Stomach smooth muscle (tissue), 2 donors: ENCODE measurements at regions not wholly inside any gene's neighbourhood (a gene's known extent, or its start where the extent isn't known, plus 50 kb on each side); places are given as distances from the start of the nearest gene placed in this dataset.
"Not testable (repeated sequence)": the region's sequence is repeated elsewhere in the genome, so short reads cannot be mapped to it uniquely, and the experiment has no call there.

ENCODE experiments used
- H3K27ac ChIP-seq: one replicate; pipeline ENCODE4 v1.7.0; 2013; ENCODE audit warnings: mild to moderate bottlenecking, low read length, inconsistent platforms
- H3K27me3 ChIP-seq, 2 donors: one replicate each; pipeline ENCODE4 v1.7.0; 2013; ENCODE audit warnings: low read length in 2 of 2; ENCODE audit not compliant: insufficient read depth in 2 of 2, control insufficient read depth in 1 of 2
- H3K36me3 ChIP-seq, 2 donors: one replicate each; pipeline ENCODE4 v1.7.0; 2013; ENCODE audit warnings: low read length in 2 of 2; ENCODE audit not compliant: control insufficient read depth in 2 of 2, insufficient read depth in 2 of 2
- H3K4me1 ChIP-seq: one replicate; pipeline ENCODE4 v1.7.0; 2013; ENCODE audit warnings: low read length; ENCODE audit not compliant: control insufficient read depth, insufficient read depth
- H3K4me3 ChIP-seq, 2 donors: one replicate each; pipeline ENCODE4 v1.7.0; 2013; ENCODE audit warnings: low read length in 2 of 2
- H3K9ac ChIP-seq, 2 donors: one replicate each; pipeline ENCODE4 v1.7.0; 2013; ENCODE audit warnings: low read length in 2 of 2, mild to moderate bottlenecking in 1 of 2
- H3K9me3 ChIP-seq, 2 donors: one replicate each; pipeline ENCODE4 v1.7.0; 2013; ENCODE audit warnings: low read length in 2 of 2; ENCODE audit not compliant: control insufficient read depth in 2 of 2
- donor health status: healthy.
- donor health status: Pancreatic carcinoma.

DNA sequence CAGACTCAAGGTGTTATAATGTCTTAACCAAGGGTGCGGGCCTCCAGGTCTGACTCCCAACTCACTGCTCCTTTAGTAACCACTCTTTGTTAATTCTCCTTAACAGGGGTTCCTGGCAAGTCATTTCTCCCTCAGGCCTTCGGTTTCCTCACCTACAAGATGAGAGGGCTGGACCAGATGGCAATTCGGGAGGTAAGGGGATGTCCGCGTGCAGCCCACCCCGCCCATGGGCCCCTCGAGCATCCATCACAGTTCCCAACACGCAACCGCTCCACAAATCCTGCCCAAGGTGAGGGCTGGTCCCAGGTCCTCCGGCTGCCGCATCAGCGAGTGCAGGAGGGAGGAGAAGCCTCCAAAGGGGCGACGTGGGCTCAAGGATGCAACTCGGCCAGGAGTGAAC is 1667.9 kb downstream of the RPIA start:
- H3K4me1 ChIP-seq, H3K27me3 ChIP-seq, H3K4me3 ChIP-seq, H3K9ac ChIP-seq, H3K27ac ChIP-seq, H3K36me3 ChIP-seq, H3K9me3 ChIP-seq: not testable (repeated sequence)

GRCh38 chr2:90359887-90360730 is 1668.6 kb downstream of the RPIA start:
- H3K9me3 ChIP-seq, H3K27ac ChIP-seq, H3K9ac ChIP-seq, H3K27me3 ChIP-seq, H3K4me1 ChIP-seq, H3K36me3 ChIP-seq: not testable (repeated sequence)
- peak overlapping the region in 1 of 2 donors; percentile 35 for H3K4me3 ChIP-seq

DNA sequence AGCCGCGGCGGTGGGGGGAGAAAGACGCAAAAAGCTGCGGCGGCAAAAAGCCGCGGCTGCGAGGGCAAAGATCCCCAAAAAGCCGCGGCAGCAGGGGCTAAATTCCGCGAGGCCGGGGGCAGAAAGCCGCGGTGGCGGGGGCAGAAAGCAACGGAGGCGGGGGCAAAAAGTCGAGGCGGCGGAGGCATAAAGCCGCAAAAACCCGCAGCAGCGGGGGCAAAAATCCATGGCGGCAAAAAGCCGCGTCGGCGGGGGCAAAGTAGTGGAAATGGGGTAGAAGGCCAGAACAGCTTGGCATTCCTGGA is 1669.2 kb downstream of the RPIA start:
- not testable (repeated sequence) for H3K36me3 ChIP-seq, H3K9ac ChIP-seq, H3K9me3 ChIP-seq, H3K27me3 ChIP-seq, H3K4me1 ChIP-seq, H3K27ac ChIP-seq
- H3K4me3 ChIP-seq = peak overlapping the region in 1 of 2 donors; percentile 35
